Heart left ventricle (tissue), 13 donors: ENCODE measurements at regions not wholly inside any gene's neighbourhood (a gene's known extent, or its start where the extent isn't known, plus 50 kb on each side); places are given as distances from the start of the nearest gene placed in this dataset.

Experiments
- POLR2A ChIP-seq, 2 donors: fragments of 450-650 bp; IDR thresholded peaks; one replicate each; pipeline ENCODE4 v1.6.1; 2017; ENCODE audit warnings: antibody characterized with exemption in 2 of 2, mild to moderate bottlenecking in 2 of 2, moderate library complexity in 2 of 2
- TF ChIP-seq, protein P1 (sequence below), 12 donors: fragments of 200-600 bp; sonication (generic) in 4 of 12; IDR thresholded peaks; one replicate each; pipeline versions ENCODE4 v1.5.0 to v1.8.0; 2018 to 2022; ENCODE audit warnings: antibody characterized with exemption in 12 of 12, mild to moderate bottlenecking in 5 of 12
- donor health status: ischemic (EF 13 %, LVEDD 7.1; RV severe dilation, severe dysfunction).
- donor health status: DM: no; HTN: yes; CAD: no.
- donor health status: DM: no; HTN: no; CAD: no.
- donor health status: ischemic (EF 25% LVEDD 6.9; RV normal size, moderate dysfunction).
- donor health status: ischemic (EF 25% LVEDD 5.7; RV mildly dilated, moderate dysfunction).
- donor health status: ischemic (EF 35%, LVEDD 5.7; RV mildly dilated, moderate dysfunction).
- donor health status: nonischemic (EF 11% LVEDD 7.7; RV severe dilation, severe dysfunction).
- donor health status: DM: yes; HTN: yes; CAD: no.
- donor health status: PGD.
- donor health status: ischemic (EF 29% LVEDD 5.4; RV normal size, mild dysfunction).
- donor health status: nonischemic (EF 23%, LVEDD 6.1; RV moderate dilation, normal function).

- TF ChIP-seq, protein P1, sequence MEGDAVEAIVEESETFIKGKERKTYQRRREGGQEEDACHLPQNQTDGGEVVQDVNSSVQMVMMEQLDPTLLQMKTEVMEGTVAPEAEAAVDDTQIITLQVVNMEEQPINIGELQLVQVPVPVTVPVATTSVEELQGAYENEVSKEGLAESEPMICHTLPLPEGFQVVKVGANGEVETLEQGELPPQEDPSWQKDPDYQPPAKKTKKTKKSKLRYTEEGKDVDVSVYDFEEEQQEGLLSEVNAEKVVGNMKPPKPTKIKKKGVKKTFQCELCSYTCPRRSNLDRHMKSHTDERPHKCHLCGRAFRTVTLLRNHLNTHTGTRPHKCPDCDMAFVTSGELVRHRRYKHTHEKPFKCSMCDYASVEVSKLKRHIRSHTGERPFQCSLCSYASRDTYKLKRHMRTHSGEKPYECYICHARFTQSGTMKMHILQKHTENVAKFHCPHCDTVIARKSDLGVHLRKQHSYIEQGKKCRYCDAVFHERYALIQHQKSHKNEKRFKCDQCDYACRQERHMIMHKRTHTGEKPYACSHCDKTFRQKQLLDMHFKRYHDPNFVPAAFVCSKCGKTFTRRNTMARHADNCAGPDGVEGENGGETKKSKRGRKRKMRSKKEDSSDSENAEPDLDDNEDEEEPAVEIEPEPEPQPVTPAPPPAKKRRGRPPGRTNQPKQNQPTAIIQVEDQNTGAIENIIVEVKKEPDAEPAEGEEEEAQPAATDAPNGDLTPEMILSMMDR (IDR thresholded peaks at IDR 0.05): no peak
- TF ChIP-seq POLR2A (IDR thresholded peaks at IDR 0.05): no peak
Measured at GRCh38 chr6:126603410-126603809, 263.5 kb downstream of the CENPW start.
